Endodermal cell (in vitro differentiated cells): ENCODE measurements at regions not wholly inside any gene's neighbourhood (a gene's known extent, or its start where the extent isn't known, plus 50 kb on each side); places are given as distances from the start of the nearest gene placed in this dataset.

ENCODE experiments used
- DNase-seq: peaks from one replicate; pipeline ENCODE4 v3.0.0-alpha.2; 2017
- H3K27ac ChIP-seq: 2 replicates; pipeline ENCODE4 v1.5.1; 2013; ENCODE audit warnings: mild to moderate bottlenecking, low read depth, low read length, moderate library complexity
- H3K27me3 ChIP-seq: 2 replicates; pipeline ENCODE4 v1.6.1; 2013; ENCODE audit warnings: mild to moderate bottlenecking, low read length, moderate library complexity; ENCODE audit not compliant: insufficient read depth, control insufficient read depth, poor library complexity, severe bottlenecking
- H3K36me3 ChIP-seq: 2 replicates; pipeline ENCODE4 v1.7.0; 2013; ENCODE audit warnings: mild to moderate bottlenecking, low read length, moderate library complexity; ENCODE audit not compliant: control insufficient read depth, insufficient read depth
- H3K4me1 ChIP-seq: one replicate; pipeline ENCODE4 v1.7.0; 2013; ENCODE audit warnings: low read length; ENCODE audit not compliant: control insufficient read depth, insufficient read depth
- H3K4me3 ChIP-seq: 2 replicates; pipeline ENCODE4 v1.5.1; 2013; ENCODE audit warnings: mild to moderate bottlenecking, low read length, moderate library complexity
- H3K9ac ChIP-seq: 2 replicates; pipeline ENCODE4 v1.6.1; 2013; ENCODE audit warnings: mild to moderate bottlenecking, low read length, moderate library complexity; ENCODE audit not compliant: poor library complexity, severe bottlenecking; ENCODE audit errors: extremely low read depth
- H3K9me3 ChIP-seq: 2 replicates; pipeline ENCODE4 v1.6.1; 2013; ENCODE audit warnings: mild to moderate bottlenecking, low read length, moderate library complexity; ENCODE audit not compliant: control insufficient read depth
- H3K27ac Mint-ChIP-seq: 2 replicates; pipeline ENCODE4 v1.8.0; 2020; ENCODE audit warnings: mixed read lengths
- H3K27me3 Mint-ChIP-seq: 2 replicates; pipeline ENCODE4 v1.8.0; 2021; ENCODE audit warnings: mild to moderate bottlenecking, mixed read lengths; ENCODE audit not compliant: insufficient read depth
- H3K36me3 Mint-ChIP-seq: 2 replicates; pipeline ENCODE4 v1.8.0; 2020; ENCODE audit warnings: low read depth, mixed read lengths
- H3K4me1 Mint-ChIP-seq: 2 replicates; pipeline ENCODE4 v1.8.0; 2020; ENCODE audit warnings: mixed read lengths
- H3K4me3 Mint-ChIP-seq: 2 replicates; pipeline ENCODE4 v1.8.0; 2020; ENCODE audit warnings: mild to moderate bottlenecking, moderate library complexity, mixed read lengths
- H3K9me3 Mint-ChIP-seq: 2 replicates; pipeline ENCODE4 v1.8.0; 2020; ENCODE audit warnings: mild to moderate bottlenecking, mixed read lengths
- WGBS, 2 experiments: methylation state at CpG; one replicate each; pipeline versions ENCODE4 v1.1.5 to v1.1.7; 2013; ENCODE audit warnings: missing lambda C conversion rate in 2 of 2, mixed read lengths in 1 of 2; ENCODE audit not compliant: insufficient coverage in 1 of 2, insufficient read length in 1 of 2; 5-methylcytosine and 5-hydroxymethylcytosine counted together
- TF ChIP-seq, protein P1 (sequence below): fragments of 200-600 bp; sonication (generic); conservative IDR thresholded peaks from 2 replicates; pipeline ENCODE4 v1.5.0; 2021; ENCODE audit warnings: antibody characterized with exemption, mild to moderate bottlenecking

DNA sequence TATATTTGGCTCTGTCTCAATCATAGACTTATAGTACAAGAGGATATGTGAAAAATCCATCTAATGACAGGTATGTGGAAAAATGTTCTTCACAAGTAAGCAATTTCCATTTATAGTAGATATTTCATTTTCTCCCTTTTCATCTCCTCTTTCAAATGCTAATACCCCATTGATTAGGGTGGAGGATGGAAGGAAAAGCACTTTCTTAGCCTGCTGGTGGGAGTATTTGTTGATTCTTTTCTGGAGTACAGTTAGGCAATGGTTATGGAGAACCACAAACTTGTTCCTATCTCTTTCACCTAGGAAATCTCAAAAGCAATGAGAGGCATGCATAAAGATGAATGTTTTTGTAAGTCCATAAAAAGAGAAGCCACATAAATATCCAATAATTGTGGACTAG lies 108.0 kb upstream of the CREB5 start:
- H3K4me3 ChIP-seq, result no peak overlapping the region
- H3K4me1 ChIP-seq, result no peaks in the 10 kb centered on the region
- Mint-ChIP-seq H3K9me3 (no peaks in the 10 kb centered on the region), H3K4me1 (no peaks in the 10 kb centered on the region), H3K27me3 (no peaks in the 10 kb centered on the region), H3K27ac (no peak overlapping the region), H3K4me3 (no peak overlapping the region), H3K36me3 (no peaks in the 10 kb centered on the region)
- no peaks in the 10 kb centered on the region for H3K9me3 ChIP-seq
- H3K36me3 ChIP-seq, result no peaks in the 10 kb centered on the region
- no peak for DNase-seq
- no peak overlapping the region for H3K27ac ChIP-seq
- TF ChIP-seq, protein P1, sequence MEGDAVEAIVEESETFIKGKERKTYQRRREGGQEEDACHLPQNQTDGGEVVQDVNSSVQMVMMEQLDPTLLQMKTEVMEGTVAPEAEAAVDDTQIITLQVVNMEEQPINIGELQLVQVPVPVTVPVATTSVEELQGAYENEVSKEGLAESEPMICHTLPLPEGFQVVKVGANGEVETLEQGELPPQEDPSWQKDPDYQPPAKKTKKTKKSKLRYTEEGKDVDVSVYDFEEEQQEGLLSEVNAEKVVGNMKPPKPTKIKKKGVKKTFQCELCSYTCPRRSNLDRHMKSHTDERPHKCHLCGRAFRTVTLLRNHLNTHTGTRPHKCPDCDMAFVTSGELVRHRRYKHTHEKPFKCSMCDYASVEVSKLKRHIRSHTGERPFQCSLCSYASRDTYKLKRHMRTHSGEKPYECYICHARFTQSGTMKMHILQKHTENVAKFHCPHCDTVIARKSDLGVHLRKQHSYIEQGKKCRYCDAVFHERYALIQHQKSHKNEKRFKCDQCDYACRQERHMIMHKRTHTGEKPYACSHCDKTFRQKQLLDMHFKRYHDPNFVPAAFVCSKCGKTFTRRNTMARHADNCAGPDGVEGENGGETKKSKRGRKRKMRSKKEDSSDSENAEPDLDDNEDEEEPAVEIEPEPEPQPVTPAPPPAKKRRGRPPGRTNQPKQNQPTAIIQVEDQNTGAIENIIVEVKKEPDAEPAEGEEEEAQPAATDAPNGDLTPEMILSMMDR, result no peak
- H3K9ac ChIP-seq, result no peak overlapping the region
- H3K27me3 ChIP-seq, result no peaks in the 10 kb centered on the region

DNA sequence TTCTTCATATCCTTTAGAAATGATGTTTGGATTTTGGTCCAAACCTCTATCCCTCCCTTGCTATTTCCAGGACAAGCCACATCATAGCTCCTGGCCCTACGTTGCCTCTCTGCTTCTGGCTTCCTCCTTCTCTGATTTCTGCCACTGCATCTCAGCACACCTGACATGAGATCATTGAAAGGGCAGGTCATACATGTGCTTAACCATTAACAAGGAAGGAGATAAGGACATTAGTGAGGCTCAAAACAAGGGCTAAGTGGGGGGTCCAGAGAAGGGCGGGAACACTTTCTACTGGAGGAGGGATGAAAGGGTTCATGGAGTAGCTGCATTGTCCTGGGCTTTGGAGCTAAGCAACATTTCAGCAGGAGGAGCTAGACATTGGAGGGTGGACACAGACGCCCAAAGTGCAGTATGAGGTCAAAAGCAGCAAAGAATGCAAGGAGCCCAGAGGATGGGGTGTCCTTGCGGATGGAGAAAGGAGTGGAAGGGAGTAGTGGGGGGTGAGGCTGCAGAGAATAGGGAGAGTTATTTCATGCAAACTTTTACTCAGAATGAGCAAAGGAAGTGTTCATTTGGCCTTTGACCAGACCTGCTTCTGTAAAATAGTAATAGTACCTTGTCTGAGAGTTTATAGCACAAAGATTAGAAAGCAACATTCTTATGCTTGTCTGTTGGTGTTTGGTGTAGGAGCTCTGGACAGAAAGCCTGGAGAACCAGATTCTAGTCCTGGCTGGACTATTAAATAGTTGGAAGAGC lies 102.4 kb upstream of the CREB5 start:
- Mint-ChIP-seq H3K4me3 (no peak overlapping the region), H3K36me3 (no peaks in the 10 kb centered on the region), H3K9me3 (no peaks in the 10 kb centered on the region), H3K27ac (no peak overlapping the region), H3K4me1 (peaks cover 12% of the 10 kb centered on the region), H3K27me3 (peaks cover 24% of the 10 kb centered on the region)
- H3K9ac ChIP-seq, result no peak overlapping the region
- no peaks in the 10 kb centered on the region for H3K9me3 ChIP-seq
- H3K27me3 ChIP-seq, result peaks cover 25% of the 10 kb centered on the region
- DNase-seq, result no peak
- 67 to 68% methylated on average over 3 to 4 of the region's 4 CpGs for WGBS, 2 experiments
- H3K27ac ChIP-seq, result no peak overlapping the region
- no peak overlapping the region for H3K4me3 ChIP-seq
- TF ChIP-seq, protein P1, result no peak
- H3K4me1 ChIP-seq, result peaks cover 4% of the 10 kb centered on the region
- H3K36me3 ChIP-seq, result no peaks in the 10 kb centered on the region

DNA sequence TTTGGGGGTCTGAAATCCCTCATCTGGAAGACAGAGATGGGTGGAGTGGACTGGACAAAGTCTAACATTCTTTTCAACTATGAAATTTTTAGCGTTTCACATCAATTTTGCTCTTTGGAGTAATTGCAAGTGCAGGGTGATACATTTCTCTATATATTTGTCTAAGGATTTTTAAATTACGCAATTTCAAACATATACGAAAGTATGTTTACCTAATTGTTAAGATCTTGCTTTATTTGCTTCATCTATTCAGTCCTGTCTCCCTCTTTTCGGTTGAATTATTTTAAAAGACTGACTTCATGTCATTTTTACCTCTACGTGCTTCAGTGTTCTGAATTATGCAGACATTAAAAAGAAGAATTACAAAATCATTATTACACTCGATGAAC lies 101.9 kb upstream of the CREB5 start:
- peaks cover 30% of the 10 kb centered on the region for H3K27me3 ChIP-seq

More for the DNA sequence above, 101.9 kb upstream of the CREB5 start:
- Histone ChIP-seq H3K4me3 (no peak overlapping the region), H3K36me3 (no peaks in the 10 kb centered on the region), H3K4me1 (peaks cover 9% of the 10 kb centered on the region), H3K27ac (no peak overlapping the region), H3K9ac (no peak overlapping the region), H3K9me3 (no peaks in the 10 kb centered on the region)
- H3K4me1 Mint-ChIP-seq, result peaks cover 18% of the 10 kb centered on the region
- TF ChIP-seq, protein P1, result no peak
- H3K4me3 Mint-ChIP-seq, result no peak overlapping the region
- WGBS, 2 experiments, result 94 to 96% methylated on average over 5 to 6 of the region's 6 CpGs
- H3K9me3 Mint-ChIP-seq, result no peaks in the 10 kb centered on the region
- DNase-seq, result no peak
- no peak overlapping the region for H3K27ac Mint-ChIP-seq
- no peaks in the 10 kb centered on the region for H3K36me3 Mint-ChIP-seq
- H3K27me3 Mint-ChIP-seq, result peaks cover 26% of the 10 kb centered on the region
